ENCODE measurements at regions not wholly inside any gene's neighbourhood (a gene's known extent, or its start where the extent isn't known, plus 50 kb on each side); places are given as distances from the start of the nearest gene placed in this dataset.

DNA sequence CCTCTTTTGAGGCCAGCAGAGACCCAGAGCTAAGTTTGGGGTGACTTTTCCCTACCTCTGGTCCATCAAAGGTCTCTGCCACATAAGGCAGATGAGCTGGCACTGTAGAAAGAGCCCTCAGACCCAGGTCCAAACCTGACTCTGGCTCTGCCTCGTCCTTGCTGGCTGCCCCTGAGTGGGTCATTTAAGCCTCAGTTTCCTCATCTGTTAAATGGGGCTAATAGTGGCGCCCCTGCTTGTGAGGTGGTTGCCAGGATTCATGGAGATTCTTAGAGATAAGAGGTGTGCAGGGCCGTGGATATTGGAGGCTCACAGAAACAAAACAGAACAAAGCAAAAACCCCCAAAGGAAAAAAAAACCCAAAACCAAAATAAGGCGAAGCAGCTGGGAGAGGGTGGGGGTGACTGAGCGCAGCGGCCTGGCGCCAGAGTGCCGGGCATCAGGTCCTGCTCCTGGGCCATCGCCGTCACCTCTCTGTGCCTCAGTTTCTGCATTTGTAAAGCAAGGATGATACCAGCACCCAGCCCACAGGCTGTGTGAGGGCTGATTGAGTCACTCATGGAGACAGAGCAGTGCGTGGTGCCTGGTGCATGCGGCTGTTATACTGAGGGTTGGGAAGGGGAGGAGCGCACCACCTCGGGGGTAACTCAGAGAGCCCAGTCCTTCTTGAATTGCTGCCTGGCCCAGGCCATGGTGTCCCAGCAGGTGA is 133.8 kb upstream of the PTPN1 start:
- TF ChIP-seq POLR2A (IDR thresholded peaks at IDR 0.05; ENCODE audit: low read depth, low read length) (no peak), POLR2AphosphoS5 (IDR thresholded peaks at IDR 0.05; ENCODE audit: low read depth, low read length) (no peak), TAF1 (IDR thresholded peaks at IDR 0.05; ENCODE audit: borderline replicate concordance, low read depth, low read length) (no peak)

Data from GM12892 (cell line).